CD4-positive, alpha-beta T cell (primary cell): ENCODE measurements at regions not wholly inside any gene's neighbourhood (a gene's known extent, or its start where the extent isn't known, plus 50 kb on each side); places are given as distances from the start of the nearest gene placed in this dataset.

Experiments used
- ATAC-seq: fragments of 200-7000 bp; cut with Tn5 transposase; one replicate; pipeline ENCODE4 v1.10.0; 2022; ENCODE audit warnings: mild to moderate bottlenecking; ENCODE audit not compliant: poor library complexity
- CTCF ChIA-PET: fragments of 350-600 bp; sonication (Branson Sonifier 250); formaldehyde crosslinking; loops from one replicate; lab custom pipeline; 2021; ENCODE audit warnings: antibody characterized with exemption, inconsistent platforms; lab: Charles Lee
- POLR2A ChIA-PET: fragments of 350-600 bp; sonication (Branson Sonifier 250); formaldehyde crosslinking; loops from one replicate; lab custom pipeline; 2021; ENCODE audit warnings: antibody characterized with exemption, inconsistent platforms; lab: Charles Lee
- DNase-seq, 14 experiments: peaks; one replicate each; pipeline ENCODE4 v3.0.0-alpha.2; 2013 to 2020; ENCODE audit warnings: mixed read lengths in 2 of 14
- H3K27ac ChIP-seq, 2 donors: one replicate each; pipeline versions ENCODE4 v1.5.1 to v1.7.0; 2013; ENCODE audit warnings: low read length in 2 of 2, low read depth in 1 of 2, mild to moderate bottlenecking in 1 of 2
- H3K27me3 ChIP-seq, 2 experiments: 1 replicate in 1 of 2; 2 replicates in 1 of 2; pipeline versions ENCODE4 v1.6.1 to v1.7.0; 2013; ENCODE audit warnings: low read length in 2 of 2, control low read depth in 1 of 2, mild to moderate bottlenecking in 1 of 2, moderate library complexity in 1 of 2; ENCODE audit not compliant: insufficient read depth in 2 of 2, control insufficient read depth in 1 of 2
- H3K36me3 ChIP-seq: one replicate; pipeline ENCODE4 v1.6.1; 2013; ENCODE audit warnings: low read length, control low read depth; ENCODE audit not compliant: insufficient read depth
- H3K4me1 ChIP-seq: one replicate; pipeline ENCODE4 v1.6.1; 2013; ENCODE audit warnings: low read length, control low read depth; ENCODE audit not compliant: insufficient read depth
- H3K4me3 ChIP-seq: one replicate; pipeline ENCODE4 v1.5.1; 2013; ENCODE audit warnings: mild to moderate bottlenecking, low read length, moderate library complexity
- H3K9me3 ChIP-seq, 2 experiments: 1 replicate in 1 of 2; 2 replicates in 1 of 2; pipeline versions ENCODE4 v1.6.1 to v1.7.0; 2013; ENCODE audit warnings: low read length in 2 of 2, mild to moderate bottlenecking in 2 of 2, control low read depth in 1 of 2, moderate library complexity in 1 of 2; ENCODE audit not compliant: control insufficient read depth in 1 of 2, insufficient read depth in 1 of 2
- H3K27ac Mint-ChIP-seq: one replicate; pipeline ENCODE4 v1.8.0; 2020; ENCODE audit warnings: mixed read lengths
- H3K27me3 Mint-ChIP-seq: one replicate; pipeline ENCODE4 v1.8.0; 2021; ENCODE audit warnings: mixed read lengths
- H3K36me3 Mint-ChIP-seq: one replicate; pipeline ENCODE4 v1.8.0; 2021; ENCODE audit warnings: low read depth, mixed read lengths
- H3K4me1 Mint-ChIP-seq: one replicate; pipeline ENCODE4 v1.8.0; 2021; ENCODE audit warnings: low read depth, mixed read lengths
- H3K4me3 Mint-ChIP-seq: one replicate; pipeline ENCODE4 v1.8.0; 2020; ENCODE audit warnings: mild to moderate bottlenecking, mixed read lengths
- H3K9me3 Mint-ChIP-seq: one replicate; pipeline ENCODE4 v1.8.0; 2020; ENCODE audit warnings: mixed read lengths
- intact Hi-C, 2 experiments: fragments of 100-400 bp; cut with DNase I in 1 of 2; cut with micrococcal nuclease in 1 of 2; formaldehyde crosslinking; loops; one replicate each; pipeline versions ENCODE4 v1.15.1 to v1.9.0; 2023 to 2025; cut with DNase I, micrococcal nuclease
- TF ChIP-seq, protein P1 (sequence below): fragments of 200-600 bp; IDR thresholded peaks from one replicate; pipeline ENCODE4 v1.8.0; 2022; ENCODE audit warnings: antibody characterized with exemption, mild to moderate bottlenecking

DNA sequence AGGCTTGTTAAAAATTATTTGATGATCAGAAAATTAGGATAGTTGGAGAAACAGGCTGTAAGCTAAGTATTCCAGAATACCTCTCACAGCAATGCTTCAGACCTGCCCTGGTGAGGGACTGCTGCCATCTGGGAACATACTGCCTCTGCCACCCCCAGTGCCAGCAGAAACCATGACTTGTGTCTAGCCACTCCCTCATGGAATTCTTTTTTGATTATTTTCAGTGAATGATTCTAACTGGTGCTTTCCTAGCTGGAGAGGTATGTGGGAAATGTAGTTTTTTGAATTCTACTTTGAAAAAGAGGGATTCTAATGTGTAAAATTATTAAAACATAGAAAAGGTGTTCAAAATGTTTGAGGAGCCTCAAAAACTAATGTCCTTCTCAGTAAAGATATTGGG is 126.3 kb downstream of the HMHB1 start:
- Histone ChIP-seq H3K4me3 (no peak overlapping the region), H3K4me1 (no peaks in the 10 kb centered on the region), H3K27ac (no peak overlapping the region), H3K27me3 (no peaks in the 10 kb centered on the region), H3K36me3 (no peaks in the 10 kb centered on the region), H3K9me3 (no peaks in the 10 kb centered on the region)
- TF ChIP-seq, protein P1, sequence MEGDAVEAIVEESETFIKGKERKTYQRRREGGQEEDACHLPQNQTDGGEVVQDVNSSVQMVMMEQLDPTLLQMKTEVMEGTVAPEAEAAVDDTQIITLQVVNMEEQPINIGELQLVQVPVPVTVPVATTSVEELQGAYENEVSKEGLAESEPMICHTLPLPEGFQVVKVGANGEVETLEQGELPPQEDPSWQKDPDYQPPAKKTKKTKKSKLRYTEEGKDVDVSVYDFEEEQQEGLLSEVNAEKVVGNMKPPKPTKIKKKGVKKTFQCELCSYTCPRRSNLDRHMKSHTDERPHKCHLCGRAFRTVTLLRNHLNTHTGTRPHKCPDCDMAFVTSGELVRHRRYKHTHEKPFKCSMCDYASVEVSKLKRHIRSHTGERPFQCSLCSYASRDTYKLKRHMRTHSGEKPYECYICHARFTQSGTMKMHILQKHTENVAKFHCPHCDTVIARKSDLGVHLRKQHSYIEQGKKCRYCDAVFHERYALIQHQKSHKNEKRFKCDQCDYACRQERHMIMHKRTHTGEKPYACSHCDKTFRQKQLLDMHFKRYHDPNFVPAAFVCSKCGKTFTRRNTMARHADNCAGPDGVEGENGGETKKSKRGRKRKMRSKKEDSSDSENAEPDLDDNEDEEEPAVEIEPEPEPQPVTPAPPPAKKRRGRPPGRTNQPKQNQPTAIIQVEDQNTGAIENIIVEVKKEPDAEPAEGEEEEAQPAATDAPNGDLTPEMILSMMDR = no peak
- intact Hi-C loops = no loop called here
- Mint-ChIP-seq H3K27ac (no peak overlapping the region), H3K27me3 (no peaks in the 10 kb centered on the region), H3K4me1 (no peaks in the 10 kb centered on the region), H3K4me3 (no peak overlapping the region), H3K36me3 (peaks cover 9% of the 10 kb centered on the region), H3K9me3 (peaks cover 19% of the 10 kb centered on the region)
- POLR2A ChIA-PET = no interaction called here
- CTCF ChIA-PET = no interaction called here
- ATAC-seq (no peak), DNase-seq (no peak)

DNA sequence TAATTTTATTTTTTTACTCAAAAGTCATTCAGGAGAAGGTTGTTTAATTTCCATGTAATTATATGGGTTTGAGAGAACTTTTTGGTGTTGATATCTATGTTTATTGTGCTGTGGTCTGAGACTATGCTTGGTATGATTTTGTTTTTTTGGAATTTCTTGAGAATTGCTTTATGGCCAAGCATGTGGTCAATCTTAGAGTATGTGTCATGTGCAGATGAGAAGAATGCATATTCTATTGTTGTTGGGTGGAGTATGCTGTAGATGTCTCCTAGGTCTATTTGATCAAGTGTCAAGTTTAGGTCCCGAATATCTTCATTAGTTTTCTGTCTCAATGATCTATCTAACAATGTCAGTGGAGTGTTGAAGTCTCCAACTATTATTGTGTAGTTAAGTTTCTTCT is 134.9 kb downstream of the HMHB1 start:
- ATAC-seq (no peak), DNase-seq (no peak)
- Mint-ChIP-seq H3K27me3 (no peaks in the 10 kb centered on the region), H3K4me1 (no peaks in the 10 kb centered on the region), H3K4me3 (no peak overlapping the region), H3K36me3 (no peaks in the 10 kb centered on the region), H3K9me3 (peaks cover 10% of the 10 kb centered on the region), H3K27ac (no peak overlapping the region)
- Histone ChIP-seq H3K9me3 (peaks cover 0 to 9% of the 10 kb centered on the region in 2 experiments), H3K36me3 (no peaks in the 10 kb centered on the region), H3K27me3 (no peaks in the 10 kb centered on the region), H3K27ac (no peak overlapping the region), H3K4me1 (no peaks in the 10 kb centered on the region), H3K4me3 (no peak overlapping the region)
- ChIA-PET CTCF (no interaction called here), POLR2A (no interaction called here)
- intact Hi-C loops = no loop called here
- TF ChIP-seq, protein P1 = no peak

DNA sequence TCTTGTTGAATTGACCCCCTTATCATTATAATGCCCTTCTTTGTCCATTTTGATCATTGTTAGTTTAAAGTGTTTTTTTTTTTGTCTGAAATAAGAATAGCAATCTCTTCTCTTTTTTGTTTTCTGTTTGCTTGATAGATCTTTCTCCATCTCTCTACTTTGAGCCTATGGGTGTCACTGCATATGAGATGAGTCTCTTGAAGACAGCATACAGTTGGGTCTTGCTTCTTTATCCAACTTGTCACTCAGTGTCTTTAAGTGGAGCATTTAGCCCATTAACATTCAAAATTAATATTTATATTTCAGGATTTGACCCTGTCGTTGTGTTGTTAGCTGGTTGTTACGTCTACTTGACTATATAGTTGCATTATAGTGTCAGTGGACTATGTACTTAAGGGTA is 135.4 kb downstream of the HMHB1 start:
- DNase-seq (no peak), ATAC-seq (no peak)
- Histone ChIP-seq H3K27ac (no peak overlapping the region), H3K27me3 (no peaks in the 10 kb centered on the region), H3K4me1 (no peaks in the 10 kb centered on the region), H3K36me3 (no peaks in the 10 kb centered on the region), H3K4me3 (no peak overlapping the region), H3K9me3 (peaks cover 0 to 9% of the 10 kb centered on the region in 2 experiments)
- no peaks in the 10 kb centered on the region for H3K4me1 Mint-ChIP-seq
- no peak overlapping the region for H3K27ac Mint-ChIP-seq
- H3K36me3 Mint-ChIP-seq = no peaks in the 10 kb centered on the region
- intact Hi-C loops = no loop called here
- H3K9me3 Mint-ChIP-seq = peaks cover 10% of the 10 kb centered on the region
- H3K4me3 Mint-ChIP-seq = no peak overlapping the region
- ChIA-PET POLR2A (no interaction called here), CTCF (interaction anchor here (0.8 kb wide), 1 partner anchor 177 kb away, joined by 3 read pairs; no protein-coding TSS in a partner anchor)
- TF ChIP-seq, protein P1 = no peak
- H3K27me3 Mint-ChIP-seq = no peaks in the 10 kb centered on the region
